ENCODE measurements at regions not wholly inside any gene's neighbourhood (a gene's known extent, or its start where the extent isn't known, plus 50 kb on each side); places are given as distances from the start of the nearest gene placed in this dataset.

- H3K36me3 ChIP-seq (ENCODE audit: insufficient read depth), result no peaks in the 10 kb centered on the region
- H3K4me1 ChIP-seq (ENCODE audit: insufficient read depth), result no peaks in the 10 kb centered on the region
- H3K4me3 ChIP-seq (ENCODE audit: low read depth, low read length), result no peak overlapping the region
- WGBS, result 51% methylated on average over 2 of the region's 2 CpGs
- no peak overlapping the region for H3K27ac ChIP-seq (ENCODE audit: low read depth)
- no peak for DNase-seq (ENCODE audit: extremely low spot score)
Observed at GRCh38 chr20:7302250-7302649, 534.8 kb downstream of the BMP2 start.

GRCh38 chr20:7305976-7306375 lies 538.5 kb downstream of the BMP2 start:
- 58% methylated on average over 4 of the region's 4 CpGs for WGBS
- Histone ChIP-seq H3K36me3 (ENCODE audit: insufficient read depth) (no peaks in the 10 kb centered on the region), H3K4me1 (ENCODE audit: insufficient read depth) (no peaks in the 10 kb centered on the region), H3K27ac (ENCODE audit: low read depth) (no peak overlapping the region), H3K4me3 (ENCODE audit: low read depth, low read length) (no peak overlapping the region)
- DNase-seq (ENCODE audit: extremely low spot score), result no peak

GRCh38 chr20:7308163-7308562 lies 540.7 kb downstream of the BMP2 start:
- no peak for DNase-seq (ENCODE audit: extremely low spot score)
- H3K4me1 ChIP-seq (ENCODE audit: insufficient read depth), result no peaks in the 10 kb centered on the region
- H3K4me3 ChIP-seq (ENCODE audit: low read depth, low read length), result no peak overlapping the region
- 92% methylated on average over 3 of the region's 3 CpGs for WGBS
- no peaks in the 10 kb centered on the region for H3K36me3 ChIP-seq (ENCODE audit: insufficient read depth)
- H3K27ac ChIP-seq (ENCODE audit: low read depth), result no peak overlapping the region

GRCh38 chr20:7313047-7313446 lies 545.6 kb downstream of the BMP2 start:
- no peak overlapping the region for H3K27ac ChIP-seq (ENCODE audit: low read depth)
- DNase-seq (ENCODE audit: extremely low spot score), result no peak
- no peaks in the 10 kb centered on the region for H3K4me1 ChIP-seq (ENCODE audit: insufficient read depth)
- no peak overlapping the region for H3K4me3 ChIP-seq (ENCODE audit: low read depth, low read length)
- no peaks in the 10 kb centered on the region for H3K36me3 ChIP-seq (ENCODE audit: insufficient read depth)
- 77% methylated on average over 2 of the region's 2 CpGs for WGBS

DNA sequence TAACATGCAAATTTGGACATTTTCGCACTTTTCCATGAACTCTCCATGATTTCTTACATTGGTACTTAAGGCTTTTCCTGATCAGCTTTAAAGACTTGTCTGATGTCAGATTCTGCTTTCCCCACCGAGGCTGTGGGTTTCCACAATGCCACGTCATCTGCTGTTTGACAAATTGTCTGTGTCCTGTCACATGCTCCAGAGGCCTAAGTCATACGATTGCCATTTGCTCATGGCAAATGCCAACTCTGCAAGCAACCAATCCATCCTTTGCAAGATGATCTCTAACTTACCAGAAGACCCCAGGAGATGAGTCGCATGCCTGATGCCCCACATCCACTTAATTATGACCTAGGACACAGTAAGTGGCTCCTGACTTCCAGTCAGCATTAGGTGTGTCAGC lies 556.5 kb downstream of the BMP2 start:
- no peaks in the 10 kb centered on the region for H3K36me3 ChIP-seq (ENCODE audit: insufficient read depth)
- no peak overlapping the region for H3K27ac ChIP-seq (ENCODE audit: low read depth)
- WGBS, result 72% methylated on average over 5 of the region's 5 CpGs
- no peaks in the 10 kb centered on the region for H3K4me1 ChIP-seq (ENCODE audit: insufficient read depth)
- no peak overlapping the region for H3K4me3 ChIP-seq (ENCODE audit: low read depth, low read length)
- DNase-seq (ENCODE audit: extremely low spot score), result no peak

DNA sequence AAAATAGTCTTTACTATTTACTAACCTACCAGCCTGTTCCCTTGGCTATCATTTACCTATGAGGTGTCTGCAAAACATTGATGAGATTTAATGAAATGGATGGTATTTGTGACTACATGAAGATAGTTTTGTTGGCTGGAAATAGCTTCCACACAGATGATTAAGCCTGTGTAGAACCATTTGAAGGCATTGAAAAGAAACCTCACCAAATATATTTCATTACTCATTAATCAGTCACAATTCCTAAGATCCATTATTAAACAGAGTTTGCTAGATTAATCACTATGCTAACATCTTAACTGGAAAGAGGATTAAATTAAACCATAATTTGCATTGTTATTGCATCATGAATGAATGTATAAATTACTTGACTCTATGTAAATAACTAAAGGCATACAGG lies 560.3 kb downstream of the BMP2 start:
- Histone ChIP-seq H3K36me3 (ENCODE audit: insufficient read depth) (no peaks in the 10 kb centered on the region), H3K4me3 (ENCODE audit: low read depth, low read length) (no peak overlapping the region), H3K27ac (ENCODE audit: low read depth) (no peak overlapping the region), H3K4me1 (ENCODE audit: insufficient read depth) (no peaks in the 10 kb centered on the region)
- no peak for DNase-seq (ENCODE audit: extremely low spot score)

- Histone ChIP-seq H3K27ac (ENCODE audit: low read depth) (no peak overlapping the region), H3K36me3 (ENCODE audit: insufficient read depth) (no peaks in the 10 kb centered on the region), H3K4me3 (ENCODE audit: low read depth, low read length) (no peak overlapping the region), H3K4me1 (ENCODE audit: insufficient read depth) (no peaks in the 10 kb centered on the region)
- no peak for DNase-seq (ENCODE audit: extremely low spot score)
- WGBS, result 73% methylated on average over 4 of the region's 4 CpGs
Observed at GRCh38 chr20:7330850-7331249, 563.4 kb downstream of the BMP2 start.

DNA sequence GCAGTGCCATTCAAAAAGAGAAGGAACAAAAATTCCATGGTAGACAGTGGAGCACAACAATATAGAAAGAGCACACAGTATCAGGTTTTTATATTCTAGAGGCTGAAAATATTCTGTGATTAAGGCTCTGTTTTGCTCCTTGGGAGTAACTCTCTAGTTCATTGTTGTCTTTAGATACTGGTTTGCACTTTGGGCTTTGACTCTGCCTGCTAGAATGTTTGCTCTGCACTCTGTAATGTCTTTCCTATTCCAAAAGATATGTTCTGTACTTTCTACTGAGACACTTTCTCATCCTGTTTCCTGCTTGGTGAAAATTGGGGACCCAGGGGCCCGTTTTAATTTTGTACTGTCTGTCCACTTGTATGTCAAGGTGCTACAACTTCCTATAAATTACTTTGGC lies 564.7 kb downstream of the BMP2 start:
- Histone ChIP-seq H3K27ac (ENCODE audit: low read depth) (no peak overlapping the region), H3K4me1 (ENCODE audit: insufficient read depth) (no peaks in the 10 kb centered on the region), H3K4me3 (ENCODE audit: low read depth, low read length) (no peak overlapping the region), H3K36me3 (ENCODE audit: insufficient read depth) (no peaks in the 10 kb centered on the region)
- 64% methylated on average over 1 of the region's 1 CpG for WGBS
- DNase-seq (ENCODE audit: extremely low spot score), result no peak

GRCh38 chr20:7333841-7334240 lies 566.4 kb downstream of the BMP2 start:
- H3K4me1 ChIP-seq (ENCODE audit: insufficient read depth), result no peaks in the 10 kb centered on the region
- 91% methylated on average over 3 of the region's 3 CpGs for WGBS
- no peak for DNase-seq (ENCODE audit: extremely low spot score)
- H3K4me3 ChIP-seq (ENCODE audit: low read depth, low read length), result no peak overlapping the region
- no peaks in the 10 kb centered on the region for H3K36me3 ChIP-seq (ENCODE audit: insufficient read depth)
- no peak overlapping the region for H3K27ac ChIP-seq (ENCODE audit: low read depth)

DNA sequence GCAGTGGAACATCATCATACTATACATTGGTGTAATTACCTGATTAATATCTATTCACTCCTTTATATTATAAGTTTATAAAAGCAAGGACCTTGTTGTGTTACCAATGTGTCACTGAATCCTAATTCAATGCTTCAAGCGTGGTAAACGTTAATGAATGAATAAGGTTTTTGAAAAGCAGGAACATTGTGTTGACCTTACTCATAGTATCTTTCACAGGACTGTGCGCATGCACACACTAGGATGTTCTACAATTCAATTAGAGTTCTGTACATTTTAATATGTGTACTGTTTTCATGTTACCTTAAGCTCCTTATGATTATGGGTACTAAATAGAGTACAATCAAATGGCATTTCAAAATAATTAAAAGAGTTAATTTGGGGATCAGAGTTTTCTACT lies 578.5 kb downstream of the BMP2 start:
- WGBS, result 96% methylated on average over 3 of the region's 3 CpGs
- Histone ChIP-seq H3K27ac (ENCODE audit: low read depth) (no peak overlapping the region), H3K4me1 (ENCODE audit: insufficient read depth) (no peaks in the 10 kb centered on the region), H3K4me3 (ENCODE audit: low read depth, low read length) (no peak overlapping the region), H3K36me3 (ENCODE audit: insufficient read depth) (no peaks in the 10 kb centered on the region)
- DNase-seq (ENCODE audit: extremely low spot score), result no peak

DNA sequence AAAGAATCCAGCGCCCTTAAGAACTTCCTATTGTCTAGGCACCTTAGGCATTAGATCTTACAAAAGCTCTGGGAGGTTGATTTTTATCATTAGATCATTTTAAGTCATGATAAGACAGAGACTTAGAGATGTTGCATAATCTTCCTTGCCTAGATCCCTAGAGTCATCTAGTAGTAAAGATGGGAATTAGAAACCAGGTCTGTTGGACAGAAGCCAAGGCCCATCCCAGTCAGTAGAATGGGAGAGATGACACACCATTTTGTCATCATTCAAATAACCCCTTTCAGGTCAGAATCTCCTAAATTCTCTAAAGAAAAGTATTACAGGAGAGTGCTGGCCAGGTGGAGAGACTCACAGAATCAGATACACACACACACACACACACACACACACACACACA lies 579.1 kb downstream of the BMP2 start:
- H3K4me3 ChIP-seq (ENCODE audit: low read depth, low read length), result no peak overlapping the region
- no peak overlapping the region for H3K27ac ChIP-seq (ENCODE audit: low read depth)
- no peaks in the 10 kb centered on the region for H3K4me1 ChIP-seq (ENCODE audit: insufficient read depth)
- DNase-seq (ENCODE audit: extremely low spot score), result no peak
- WGBS, result 92% methylated on average over 1 of the region's 1 CpG
- H3K36me3 ChIP-seq (ENCODE audit: insufficient read depth), result no peaks in the 10 kb centered on the region

- 47% methylated on average over 2 of the region's 2 CpGs for WGBS
- Histone ChIP-seq H3K4me3 (ENCODE audit: low read depth, low read length) (no peak overlapping the region), H3K4me1 (ENCODE audit: insufficient read depth) (no peaks in the 10 kb centered on the region), H3K36me3 (ENCODE audit: insufficient read depth) (no peaks in the 10 kb centered on the region), H3K27ac (ENCODE audit: low read depth) (no peak overlapping the region)
- DNase-seq (ENCODE audit: extremely low spot score), result peak; percentile 69
Observed at GRCh38 chr20:7347409-7347808, 579.9 kb downstream of the BMP2 start.

DNA sequence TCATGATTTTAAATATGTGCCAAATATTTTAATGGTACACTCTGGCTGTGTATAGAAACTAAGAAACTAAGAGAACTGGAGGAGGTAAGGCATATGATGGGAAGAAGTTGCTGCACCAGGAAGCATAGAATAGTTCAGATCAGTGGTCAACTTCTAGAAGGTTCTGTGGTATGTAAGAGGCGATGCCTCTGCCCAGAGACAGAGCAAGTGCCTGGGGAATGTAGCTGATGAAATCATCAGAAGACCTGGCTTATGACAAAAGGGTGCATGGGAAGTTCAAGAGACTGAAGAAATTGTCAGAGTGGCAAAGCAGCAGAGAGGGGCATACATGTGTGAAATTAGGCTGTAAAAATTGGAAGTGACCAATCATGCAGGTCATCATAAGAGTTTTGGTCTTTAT lies 580.8 kb downstream of the BMP2 start:
- Histone ChIP-seq H3K36me3 (ENCODE audit: insufficient read depth) (no peaks in the 10 kb centered on the region), H3K27ac (ENCODE audit: low read depth) (no peak overlapping the region), H3K4me1 (ENCODE audit: insufficient read depth) (no peaks in the 10 kb centered on the region), H3K4me3 (ENCODE audit: low read depth, low read length) (no peak overlapping the region)
- 82% methylated on average over 1 of the region's 1 CpG for WGBS
- no peak for DNase-seq (ENCODE audit: extremely low spot score)

DNA sequence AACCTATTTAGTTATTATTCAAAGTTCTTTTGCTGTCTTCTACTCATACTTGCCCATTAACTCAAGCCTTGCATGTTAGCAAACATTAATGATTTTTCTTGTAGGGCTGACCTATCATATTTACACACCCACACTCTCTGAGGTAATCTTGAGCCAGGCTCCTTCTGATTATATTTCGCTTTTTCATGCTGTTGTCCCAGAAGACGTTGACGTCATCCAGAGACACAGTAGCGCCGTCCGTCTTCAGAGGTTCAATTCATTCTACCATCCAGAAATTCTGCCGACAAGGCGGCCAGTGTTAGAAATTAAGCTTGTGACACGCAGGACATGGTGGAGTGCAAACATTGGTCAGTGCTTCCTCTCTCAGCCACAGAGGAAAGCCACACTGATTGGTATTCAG lies 584.7 kb downstream of the BMP2 start:
- Histone ChIP-seq H3K27ac (ENCODE audit: low read depth) (no peak overlapping the region), H3K4me1 (ENCODE audit: insufficient read depth) (no peaks in the 10 kb centered on the region), H3K36me3 (ENCODE audit: insufficient read depth) (no peaks in the 10 kb centered on the region), H3K4me3 (ENCODE audit: low read depth, low read length) (no peak overlapping the region)
- DNase-seq (ENCODE audit: extremely low spot score), result no peak
- 80% methylated on average over 9 of the region's 9 CpGs for WGBS

DNA sequence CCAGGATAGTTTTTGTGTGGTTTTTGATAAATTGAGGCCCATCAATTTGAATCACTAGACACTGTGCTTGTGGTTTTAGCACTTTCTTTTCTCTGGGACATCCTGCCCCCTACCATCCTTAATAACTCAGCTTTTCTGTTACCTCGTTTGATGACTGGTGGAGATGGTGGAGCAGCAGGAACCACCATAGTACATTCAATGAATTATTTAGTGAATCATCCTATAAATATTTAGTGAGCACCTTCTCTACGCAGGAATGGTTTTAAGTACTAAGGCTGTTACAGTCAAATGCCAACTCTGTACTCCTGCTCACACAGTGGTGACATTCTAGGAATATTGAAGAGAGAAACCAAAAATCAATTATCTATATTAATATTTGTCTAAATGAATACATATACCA lies 585.2 kb downstream of the HAO1 start:
- Histone ChIP-seq H3K36me3 (ENCODE audit: insufficient read depth) (no peaks in the 10 kb centered on the region), H3K4me1 (ENCODE audit: insufficient read depth) (no peaks in the 10 kb centered on the region), H3K27ac (ENCODE audit: low read depth) (no peak overlapping the region), H3K4me3 (ENCODE audit: low read depth, low read length) (no peak overlapping the region)
- WGBS, result 52% methylated on average over 2 of the region's 2 CpGs
- DNase-seq (ENCODE audit: extremely low spot score), result no peak

Measured in urinary bladder (tissue), 3 donors.